Hepatocyte (in vitro differentiated cells): ENCODE measurements at regions not wholly inside any gene's neighbourhood (a gene's known extent, or its start where the extent isn't known, plus 50 kb on each side); places are given as distances from the start of the nearest gene placed in this dataset.

Experiments used
- DNase-seq: peaks from one replicate; pipeline ENCODE4 v3.0.0-alpha.2; 2016; ENCODE audit warnings: low spot score
- H2AFZ ChIP-seq: fragments of 200-600 bp; sonication (generic); 2 replicates; pipeline ENCODE4 v1.6.0; 2016; ENCODE audit warnings: antibody characterized with exemption, mild to moderate bottlenecking
- H3K27ac ChIP-seq: fragments of 200-600 bp; sonication (generic); 2 replicates; pipeline ENCODE4 v1.5.1; 2016; ENCODE audit warnings: mild to moderate bottlenecking
- H3K27me3 ChIP-seq: fragments of 200-600 bp; sonication (generic); 2 replicates; pipeline ENCODE4 v1.6.1; 2016
- H3K36me3 ChIP-seq: fragments of 200-600 bp; sonication (generic); replicated peaks from 2 replicates; pipeline ENCODE4 v1.5.1; 2016; ENCODE audit warnings: low read depth; ENCODE audit not compliant: insufficient read depth
- H3K4me1 ChIP-seq: fragments of 200-600 bp; sonication (generic); 2 replicates; pipeline ENCODE4 v1.5.1; 2016; ENCODE audit warnings: mild to moderate bottlenecking, moderate library complexity; ENCODE audit not compliant: insufficient read depth
- H3K4me2 ChIP-seq: fragments of 200-600 bp; sonication (generic); 2 replicates; pipeline ENCODE4 v1.6.0; 2016
- H3K4me3 ChIP-seq: fragments of 200-600 bp; sonication (generic); 2 replicates; pipeline ENCODE4 v1.5.1; 2016; ENCODE audit warnings: mild to moderate bottlenecking
- H3K79me2 ChIP-seq: fragments of 200-600 bp; sonication (generic); 2 replicates; pipeline ENCODE4 v1.6.0; 2017; ENCODE audit warnings: mild to moderate bottlenecking
- H3K9me2 ChIP-seq: fragments of 200-600 bp; sonication (generic); replicated peaks from 2 replicates; pipeline ENCODE4 v1.6.0; 2017; ENCODE audit warnings: mild to moderate bottlenecking; ENCODE audit not compliant: insufficient read depth
- H3K9me3 ChIP-seq: fragments of 200-600 bp; sonication (generic); 2 replicates; pipeline ENCODE4 v1.5.1; 2016; ENCODE audit warnings: low read depth, mild to moderate bottlenecking
- H4K20me1 ChIP-seq: fragments of 200-600 bp; sonication (generic); 2 replicates; pipeline ENCODE4 v1.6.0; 2016; ENCODE audit warnings: mild to moderate bottlenecking; ENCODE audit not compliant: insufficient read depth, poor library complexity, severe bottlenecking
- CTCF ChIP-seq: fragments of 200-600 bp; sonication (generic); IDR thresholded peaks from 2 replicates; pipeline ENCODE4 v1.5.1; 2016; ENCODE audit warnings: antibody characterized with exemption, mild to moderate bottlenecking; ENCODE audit not compliant: poor library complexity
- EZH2 ChIP-seq: fragments of 200-600 bp; sonication (generic); IDR thresholded peaks from 2 replicates; pipeline ENCODE4 v1.6.1; 2016; ENCODE audit warnings: antibody characterized with exemption, mild to moderate bottlenecking, borderline replicate concordance
- EZH2phosphoT487 ChIP-seq: fragments of 200-600 bp; sonication (generic); IDR thresholded peaks from one replicate; pipeline ENCODE4 v1.6.1; 2018; ENCODE audit warnings: antibody characterized with exemption, mild to moderate bottlenecking, low read depth, moderate library complexity; ENCODE audit not compliant: unreplicated experiment, severe bottlenecking
- WGBS: methylation state at CpG from one replicate; pipeline ENCODE4 v1.1.6; 2016; ENCODE audit warnings: low lambda C conversion rate; ENCODE audit errors: missing lambda C conversion rate; 5-methylcytosine and 5-hydroxymethylcytosine counted together

GRCh38 chrX:77174680-77175519 lies 272.3 kb upstream of the FGF16 start:
- Histone ChIP-seq H3K27ac (no peak overlapping the region), H4K20me1 (no peaks in the 10 kb centered on the region), H3K9me3 (no peaks in the 10 kb centered on the region), H3K9me2 (no peaks in the 10 kb centered on the region), H3K4me1 (no peaks in the 10 kb centered on the region), H3K4me3 (no peak overlapping the region), H2AFZ (no peak overlapping the region), H3K79me2 (no peaks in the 10 kb centered on the region), H3K4me2 (no peak overlapping the region), H3K36me3 (no peaks in the 10 kb centered on the region), H3K27me3 (no peaks in the 10 kb centered on the region)
- WGBS, result 68% methylated on average over 2 of the region's 2 CpGs
- no peak for DNase-seq
- TF ChIP-seq EZH2phosphoT487 (no peak), CTCF (no peak), EZH2 (no peak)

- no peaks in the 10 kb centered on the region for H3K36me3 ChIP-seq
- no peaks in the 10 kb centered on the region for H3K27me3 ChIP-seq
- no peak for TF ChIP-seq EZH2
- TF ChIP-seq EZH2phosphoT487, result no peak
- TF ChIP-seq CTCF, result no peak
- no peak overlapping the region for H3K4me2 ChIP-seq
- no peaks in the 10 kb centered on the region for H3K9me2 ChIP-seq
- H3K4me3 ChIP-seq, result no peak overlapping the region
- no peak overlapping the region for H3K27ac ChIP-seq
- no peaks in the 10 kb centered on the region for H3K4me1 ChIP-seq
- no peaks in the 10 kb centered on the region for H3K9me3 ChIP-seq
- H3K79me2 ChIP-seq, result no peaks in the 10 kb centered on the region
- DNase-seq, result no peak
- H4K20me1 ChIP-seq, result no peaks in the 10 kb centered on the region
- WGBS, result 72% methylated on average over 4 of the region's 4 CpGs
- H2AFZ ChIP-seq, result no peak overlapping the region
These were observed 246.5 kb upstream of the FGF16 start for GRCh38 chrX:77200663-77201062.

GRCh38 chrX:77223046-77223445 lies 224.1 kb upstream of the FGF16 start:
- no peaks in the 10 kb centered on the region for H3K4me1 ChIP-seq
- TF ChIP-seq EZH2phosphoT487 (no peak), CTCF (no peak), EZH2 (no peak)
- no peak overlapping the region for H3K4me3 ChIP-seq
- H3K79me2 ChIP-seq, result no peaks in the 10 kb centered on the region
- 46% methylated on average over 8 of the region's 8 CpGs for WGBS
- no peak overlapping the region for H3K27ac ChIP-seq
- no peak for DNase-seq
- no peaks in the 10 kb centered on the region for H3K9me3 ChIP-seq
- H3K27me3 ChIP-seq, result no peaks in the 10 kb centered on the region
- H3K36me3 ChIP-seq, result no peaks in the 10 kb centered on the region
- no peaks in the 10 kb centered on the region for H4K20me1 ChIP-seq
- H3K4me2 ChIP-seq, result no peak overlapping the region
- H2AFZ ChIP-seq, result no peak overlapping the region
- no peaks in the 10 kb centered on the region for H3K9me2 ChIP-seq
